ENCODE measurements at regions not wholly inside any gene's neighbourhood (a gene's known extent, or its start where the extent isn't known, plus 50 kb on each side); places are given as distances from the start of the nearest gene placed in this dataset.
A peak's percentile ranks its signal among the peaks of the same experiment; 100 is the strongest.

- no peak for DNase-seq (ENCODE audit: low read depth)
Observed at GRCh38 chr10:31605861-31606525, 287.0 kb downstream of the ZEB1 start.

- no peak for DNase-seq (ENCODE audit: low read depth)
Observed at GRCh38 chr10:31605426-31605825, 286.4 kb downstream of the ZEB1 start.

GRCh38 chr10:31604646-31605170, 285.7 kb downstream of the ZEB1 start:
- no peak for DNase-seq (ENCODE audit: low read depth)

- no peak for DNase-seq (ENCODE audit: low read depth)
Observed at GRCh38 chr10:31604096-31604495, 285.1 kb downstream of the ZEB1 start.

- peak; percentile 48 for DNase-seq (ENCODE audit: low read depth)
Observed at GRCh38 chr10:31603235-31604087, 284.4 kb downstream of the ZEB1 start.

- no peak for DNase-seq (ENCODE audit: low read depth)
Observed at GRCh38 chr10:31602541-31603234, 283.7 kb downstream of the ZEB1 start.

- no peak for DNase-seq (ENCODE audit: low read depth)
Observed at GRCh38 chr10:31601136-31601535, 282.1 kb downstream of the ZEB1 start.

- DNase-seq (ENCODE audit: low read depth): no peak
Observed at GRCh38 chr10:31599626-31600504, 280.8 kb downstream of the ZEB1 start.

GRCh38 chr10:31596765-31597164, 277.7 kb downstream of the ZEB1 start:
- DNase-seq (ENCODE audit: low read depth): no peak

GRCh38 chr10:31595992-31596391, 277.0 kb downstream of the ZEB1 start:
- DNase-seq (ENCODE audit: low read depth): no peak

GRCh38 chr10:31594347-31594873, 275.4 kb downstream of the ZEB1 start:
- no peak for DNase-seq (ENCODE audit: low read depth)

- no peak for DNase-seq (ENCODE audit: low read depth)
Observed at GRCh38 chr10:31593124-31593523, 274.1 kb downstream of the ZEB1 start.

- DNase-seq (ENCODE audit: low read depth): no peak
Observed at GRCh38 chr10:31591569-31591968, 272.6 kb downstream of the ZEB1 start.

GRCh38 chr10:31590023-31590800, 271.2 kb downstream of the ZEB1 start:
- DNase-seq (ENCODE audit: low read depth): no peak

GRCh38 chr10:31587691-31588090, 268.7 kb downstream of the ZEB1 start:
- no peak for DNase-seq (ENCODE audit: low read depth)

GRCh38 chr10:31586723-31587638, 268.0 kb downstream of the ZEB1 start:
- no peak for DNase-seq (ENCODE audit: low read depth)

- DNase-seq (ENCODE audit: low read depth): no peak
Observed at GRCh38 chr10:31584876-31585275, 265.9 kb downstream of the ZEB1 start.

- no peak for DNase-seq (ENCODE audit: low read depth)
Observed at GRCh38 chr10:31584098-31584631, 265.1 kb downstream of the ZEB1 start.

GRCh38 chr10:31583293-31583692, 264.3 kb downstream of the ZEB1 start:
- no peak for DNase-seq (ENCODE audit: low read depth)

All from activated T-helper 1 cell treated with Interleukin-2 at 50 U/mL for 16 hours (primary cell).